Neural progenitor cell (in vitro differentiated cells): ENCODE measurements at regions not wholly inside any gene's neighbourhood (a gene's known extent, or its start where the extent isn't known, plus 50 kb on each side); places are given as distances from the start of the nearest gene placed in this dataset.

Experiments used
- EZH2 ChIP-seq: fragments of 200-600 bp; sonication (generic); IDR thresholded peaks from 2 replicates; pipeline ENCODE4 v1.6.1; 2017; ENCODE audit warnings: antibody characterized with exemption, mild to moderate bottlenecking, moderate library complexity
- EZH2phosphoT487 ChIP-seq: fragments of 200-600 bp; sonication (generic); IDR thresholded peaks from 2 replicates; pipeline ENCODE4 v1.6.1; 2017; ENCODE audit warnings: antibody characterized with exemption
- TF ChIP-seq, protein P1 (sequence below): fragments of 200-600 bp; sonication (generic); IDR thresholded peaks from 2 replicates; pipeline ENCODE4 v1.5.1; 2017; ENCODE audit warnings: antibody characterized with exemption, mild to moderate bottlenecking

GRCh38 chr9:88917375-88917774 is 73.9 kb upstream of the S1PR3 start:
- TF ChIP-seq, protein P1, sequence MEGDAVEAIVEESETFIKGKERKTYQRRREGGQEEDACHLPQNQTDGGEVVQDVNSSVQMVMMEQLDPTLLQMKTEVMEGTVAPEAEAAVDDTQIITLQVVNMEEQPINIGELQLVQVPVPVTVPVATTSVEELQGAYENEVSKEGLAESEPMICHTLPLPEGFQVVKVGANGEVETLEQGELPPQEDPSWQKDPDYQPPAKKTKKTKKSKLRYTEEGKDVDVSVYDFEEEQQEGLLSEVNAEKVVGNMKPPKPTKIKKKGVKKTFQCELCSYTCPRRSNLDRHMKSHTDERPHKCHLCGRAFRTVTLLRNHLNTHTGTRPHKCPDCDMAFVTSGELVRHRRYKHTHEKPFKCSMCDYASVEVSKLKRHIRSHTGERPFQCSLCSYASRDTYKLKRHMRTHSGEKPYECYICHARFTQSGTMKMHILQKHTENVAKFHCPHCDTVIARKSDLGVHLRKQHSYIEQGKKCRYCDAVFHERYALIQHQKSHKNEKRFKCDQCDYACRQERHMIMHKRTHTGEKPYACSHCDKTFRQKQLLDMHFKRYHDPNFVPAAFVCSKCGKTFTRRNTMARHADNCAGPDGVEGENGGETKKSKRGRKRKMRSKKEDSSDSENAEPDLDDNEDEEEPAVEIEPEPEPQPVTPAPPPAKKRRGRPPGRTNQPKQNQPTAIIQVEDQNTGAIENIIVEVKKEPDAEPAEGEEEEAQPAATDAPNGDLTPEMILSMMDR: no peak
- no peak for TF ChIP-seq EZH2phosphoT487
- TF ChIP-seq EZH2: no peak
